ENCODE measurements at regions not wholly inside any gene's neighbourhood (a gene's known extent, or its start where the extent isn't known, plus 50 kb on each side); places are given as distances from the start of the nearest gene placed in this dataset.
"Not testable (repeated sequence)": the region's sequence is repeated elsewhere in the genome, so short reads cannot be mapped to it uniquely, and the experiment has no call there.

DNA sequence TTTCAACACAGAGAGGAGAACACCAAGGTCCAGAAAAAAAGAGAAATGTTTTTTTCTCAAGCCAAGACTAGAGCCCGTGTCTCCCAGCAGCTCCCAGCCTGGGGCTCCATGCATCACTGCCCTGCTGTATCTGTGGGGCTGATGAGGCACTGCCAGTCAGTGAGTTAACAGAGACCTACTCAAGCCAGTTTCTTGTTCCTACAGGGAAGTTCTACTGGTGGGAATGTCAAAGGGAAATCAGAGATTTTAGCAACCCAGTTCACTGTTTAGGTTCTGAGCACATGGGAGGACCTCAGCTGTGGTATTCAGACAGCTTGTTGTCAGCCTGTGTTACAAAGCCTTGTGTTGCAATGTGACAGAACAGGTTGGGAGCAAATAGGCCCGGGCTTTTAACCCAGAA is 234.3 kb downstream of the TLE3 start:
- no peak for DNase-seq (ENCODE audit: low spot score)

DNA sequence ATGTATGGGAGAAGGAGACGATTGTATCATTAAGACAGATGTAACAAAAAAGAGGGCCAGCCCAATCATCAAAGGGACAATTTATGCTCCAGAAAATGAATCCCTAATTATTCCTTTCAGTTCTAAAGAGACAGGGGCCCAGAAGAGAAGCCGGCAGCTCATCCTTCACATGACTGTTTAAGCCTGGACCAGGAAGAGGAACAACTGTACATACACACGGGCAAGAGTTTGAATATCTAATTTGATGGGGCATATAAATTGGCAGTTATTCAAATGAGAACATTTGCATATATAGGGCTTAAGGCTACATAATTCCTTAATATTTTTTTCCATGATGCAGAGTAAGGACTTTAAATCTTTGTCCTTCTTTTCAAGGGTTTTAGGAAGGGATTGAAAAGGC is 232.3 kb downstream of the TLE3 start:
- DNase-seq (ENCODE audit: low spot score), result no peak

GRCh38 chr15:69868756-69869155 is 229.0 kb downstream of the TLE3 start:
- no peak for DNase-seq (ENCODE audit: low spot score)

DNA sequence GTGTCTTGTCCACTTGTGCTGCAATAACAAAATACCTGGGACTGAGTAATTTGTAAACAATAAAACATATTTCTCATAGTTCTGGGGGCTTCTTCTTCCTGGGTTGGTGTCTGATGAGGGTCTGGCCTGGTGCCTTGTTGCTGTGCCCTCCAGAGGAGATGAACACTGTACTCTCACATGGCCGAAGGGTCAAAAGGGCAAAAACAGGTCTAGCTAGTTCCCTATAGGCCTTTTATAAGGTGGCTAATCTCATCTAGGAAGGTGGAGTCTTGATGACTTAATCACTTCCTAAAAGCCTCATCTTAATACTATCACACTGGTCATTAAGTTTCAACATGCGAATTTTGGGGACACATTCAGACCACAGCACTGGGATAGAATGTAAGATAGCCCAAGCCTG is 228.4 kb downstream of the TLE3 start:
- no peak for DNase-seq (ENCODE audit: low spot score)

DNA sequence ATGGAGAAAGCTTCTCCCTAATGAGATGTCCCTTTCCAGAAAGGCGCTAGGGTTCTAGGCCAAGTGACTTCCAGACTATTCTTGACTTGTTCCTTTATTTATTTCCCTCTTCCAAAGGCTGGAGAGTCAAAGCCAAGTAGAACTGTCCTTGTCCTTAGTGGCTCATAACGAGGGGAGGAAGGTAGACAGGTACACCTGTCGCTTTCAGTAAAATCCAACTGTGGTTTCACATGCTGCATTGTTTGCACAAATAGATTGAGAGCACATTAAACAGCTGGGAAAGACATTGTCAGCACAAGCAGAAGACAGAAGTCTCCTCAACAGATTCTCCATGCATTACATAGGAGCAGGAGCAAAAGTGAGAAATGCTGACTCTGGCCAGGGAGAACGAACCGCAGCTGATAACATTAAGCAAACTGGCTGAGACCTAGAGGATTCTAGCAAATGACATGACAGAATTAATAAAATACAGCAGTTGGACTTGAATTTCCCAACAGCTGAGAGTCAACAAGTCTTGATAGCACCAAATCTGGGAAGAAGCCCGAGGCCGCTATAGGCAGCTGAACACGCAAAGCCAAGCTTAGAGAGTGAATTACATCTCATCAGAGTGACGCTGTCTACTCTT is 227.7 kb downstream of the TLE3 start:
- no peak for DNase-seq (ENCODE audit: low spot score)

GRCh38 chr15:69871511-69872134 is 226.1 kb downstream of the TLE3 start:
- DNase-seq (ENCODE audit: low spot score), result no peak

GRCh38 chr15:69873807-69874206 is 223.9 kb downstream of the TLE3 start:
- DNase-seq (ENCODE audit: low spot score), result no peak

DNA sequence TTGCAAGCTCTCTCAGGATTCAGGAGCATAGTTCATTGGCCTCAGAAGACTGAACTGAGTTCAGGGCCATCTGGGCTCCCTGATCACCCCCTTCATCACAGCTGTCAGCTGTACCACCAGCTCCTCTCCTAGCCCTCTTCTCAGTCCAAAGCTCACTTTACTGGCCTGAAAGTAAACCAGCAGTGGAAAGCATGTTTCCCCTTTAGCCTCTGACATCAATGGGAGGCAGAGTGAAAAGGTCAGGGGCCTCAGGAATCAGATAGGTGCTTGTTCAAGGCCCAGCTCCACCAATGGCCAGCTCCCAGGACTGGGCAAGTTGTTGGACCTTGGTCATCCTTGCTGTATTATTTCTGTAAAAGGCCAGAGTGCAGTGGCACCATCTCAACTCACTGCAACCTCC is 223.4 kb downstream of the TLE3 start:
- DNase-seq (ENCODE audit: low spot score), result no peak

GRCh38 chr15:69876064-69876940 is 221.4 kb downstream of the TLE3 start:
- no peak for DNase-seq (ENCODE audit: low spot score)

GRCh38 chr15:69879963-69880362 is 217.8 kb downstream of the TLE3 start:
- DNase-seq (ENCODE audit: low spot score), result not testable (repeated sequence)

GRCh38 chr15:69880571-69881301 is 217.0 kb downstream of the TLE3 start:
- DNase-seq (ENCODE audit: low spot score), result no peak

DNA sequence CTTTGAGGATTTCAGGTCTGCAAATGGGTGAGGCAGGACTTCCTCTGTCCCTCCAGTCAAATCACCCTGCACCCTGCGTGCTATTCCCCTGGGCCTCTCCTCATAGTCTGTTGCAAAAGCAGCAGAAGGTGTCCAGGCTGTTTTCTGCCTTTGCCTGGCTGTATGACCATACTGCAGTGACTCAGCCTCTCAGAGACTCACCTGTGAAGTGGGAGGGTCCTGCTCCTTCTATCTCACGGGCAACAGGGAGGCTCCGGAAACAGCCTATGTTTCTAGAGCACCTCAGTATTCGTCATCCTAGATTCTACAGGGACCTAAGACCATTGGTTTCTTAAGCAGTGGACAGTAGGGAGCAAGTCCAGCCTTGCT is 216.4 kb downstream of the TLE3 start:
- DNase-seq (ENCODE audit: low spot score), result no peak

DNA sequence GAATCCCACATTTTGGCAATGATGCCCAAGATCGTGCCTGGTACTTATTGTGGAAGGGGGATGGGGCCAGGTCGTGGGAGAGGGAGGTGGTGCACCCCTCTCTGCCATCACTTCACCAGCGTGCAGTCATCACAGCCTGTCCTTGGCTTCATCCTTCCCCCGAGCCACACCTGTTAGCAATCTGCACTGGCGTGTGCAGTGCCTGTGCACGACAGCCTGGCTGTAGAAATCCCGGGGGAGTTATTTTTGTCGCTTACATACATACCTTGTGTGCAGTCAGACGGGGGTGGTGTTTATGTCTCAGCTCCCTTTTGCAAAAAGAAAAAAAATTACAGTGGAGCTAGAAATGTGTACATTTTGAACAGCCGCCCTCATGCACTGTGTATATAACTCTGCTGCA is 216.0 kb downstream of the TLE3 start:
- DNase-seq (ENCODE audit: low spot score), result no peak

- no peak for DNase-seq (ENCODE audit: low spot score)
These were observed 214.4 kb downstream of the TLE3 start for GRCh38 chr15:69883306-69883705.

DNA sequence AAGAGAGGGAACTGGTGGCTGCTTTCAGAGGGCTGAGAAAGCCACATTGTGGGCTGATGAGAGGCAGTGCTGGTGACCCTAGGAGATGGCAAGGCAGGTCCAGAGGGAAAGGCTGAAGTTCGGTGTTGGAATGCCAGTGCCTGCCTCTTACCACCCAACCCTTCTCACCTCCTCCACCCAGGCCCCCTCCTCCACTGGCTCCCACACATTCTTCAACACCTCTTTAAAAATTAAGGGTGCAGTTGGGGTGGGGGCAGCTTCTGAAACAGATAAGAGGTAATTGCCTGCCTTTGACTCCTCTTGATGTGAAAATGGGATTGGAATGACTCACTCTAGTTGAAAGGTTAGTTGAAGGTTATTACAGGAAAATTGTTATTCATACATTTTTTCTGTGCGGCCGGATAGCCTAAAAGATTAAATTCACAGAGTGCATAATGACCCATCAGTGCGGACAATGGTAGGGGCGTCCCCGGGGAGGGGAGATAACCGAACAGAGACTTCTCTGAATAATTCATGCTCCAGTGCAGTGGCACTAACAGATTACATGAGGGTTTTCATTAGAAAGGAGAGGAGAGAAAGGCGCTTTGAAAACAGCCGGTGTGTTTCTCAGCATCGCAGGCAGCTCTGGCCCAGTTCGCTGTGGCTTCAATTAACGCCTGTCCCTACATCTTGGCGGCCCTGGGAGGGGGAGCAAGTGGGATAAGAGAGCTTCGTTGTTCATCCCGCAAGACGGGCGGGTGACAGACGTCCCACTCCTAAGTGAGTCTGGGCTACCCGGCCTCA is 212.4 kb downstream of the TLE3 start:
- no peak for DNase-seq (ENCODE audit: low spot score)

DNA sequence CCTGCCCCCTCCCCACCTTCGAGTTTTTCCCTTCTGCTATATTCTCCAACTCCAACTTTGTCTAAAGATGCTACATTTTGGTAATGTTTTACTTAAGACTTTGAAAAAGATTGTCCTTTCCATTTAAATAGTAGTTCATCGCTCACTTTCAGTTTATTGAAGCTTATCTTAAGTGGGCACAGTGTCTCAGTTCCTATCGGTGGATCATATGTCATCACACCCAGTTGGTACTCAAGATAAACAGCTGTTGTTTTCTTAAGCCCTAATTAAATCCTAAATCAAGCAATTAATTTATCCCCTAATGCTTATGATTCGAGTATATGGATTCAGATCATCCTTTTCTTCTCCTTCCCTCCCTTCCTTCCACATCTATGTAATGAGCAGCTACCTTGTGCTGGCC is 210.7 kb downstream of the TLE3 start:
- DNase-seq (ENCODE audit: low spot score), result no peak

GRCh38 chr15:69887553-69887952 is 210.2 kb downstream of the TLE3 start:
- DNase-seq (ENCODE audit: low spot score), result no peak

- DNase-seq (ENCODE audit: low spot score), result no peak
These were observed 209.3 kb downstream of the TLE3 start for GRCh38 chr15:69888406-69888805.

GRCh38 chr15:69891070-69891536 is 206.6 kb downstream of the TLE3 start:
- DNase-seq (ENCODE audit: low spot score), result no peak

GRCh38 chr15:69891606-69892005 is 206.1 kb downstream of the TLE3 start:
- DNase-seq (ENCODE audit: low spot score), result no peak

GRCh38 chr15:69892351-69892750 is 205.4 kb downstream of the TLE3 start:
- no peak for DNase-seq (ENCODE audit: low spot score)

- no peak for DNase-seq (ENCODE audit: low spot score)
These were observed 204.6 kb downstream of the TLE3 start for GRCh38 chr15:69893086-69893485.

Data from AG20443 (cell line).